Right atrium auricular region (tissue), 2 donors: ENCODE measurements at regions not wholly inside any gene's neighbourhood (a gene's known extent, or its start where the extent isn't known, plus 50 kb on each side); places are given as distances from the start of the nearest gene placed in this dataset.

Experiments used
- DNase-seq: peaks from one replicate; pipeline ENCODE4 v3.0.0-alpha.2; 2019; ENCODE audit warnings: low spot score
- H3K27ac ChIP-seq, 2 donors: fragments of 200-600 bp; sonication (generic); 1 replicate in 1 of 2; 2 replicates in 1 of 2; pipeline ENCODE4 v1.5.1; 2016 to 2019
- H3K27me3 ChIP-seq, 2 donors: fragments of 200-600 bp; sonication (generic); one replicate each; pipeline versions ENCODE4 v1.5.1 to v1.6.0; 2017 to 2019
- H3K36me3 ChIP-seq: fragments of 200-600 bp; sonication (generic); one replicate; pipeline ENCODE4 v1.5.1; 2016
- H3K4me1 ChIP-seq, 2 donors: fragments of 200-600 bp; sonication (generic); one replicate each; pipeline versions ENCODE4 v1.5.1 to v1.6.0; 2017 to 2019
- H3K4me3 ChIP-seq, 2 donors: fragments of 200-600 bp; sonication (generic); 1 replicate in 1 of 2; 2 replicates in 1 of 2; pipeline ENCODE4 v1.5.1; 2017 to 2019; ENCODE audit warnings: mild to moderate bottlenecking in 1 of 2, moderate library complexity in 1 of 2
- H3K9me3 ChIP-seq, 2 donors: fragments of 200-600 bp; sonication (generic); one replicate each; pipeline ENCODE4 v1.5.1; 2019
- TF ChIP-seq, protein P1 (sequence below), 2 donors: fragments of 200-600 bp; sonication (generic); IDR thresholded peaks; one replicate each; pipeline ENCODE4 v1.5.1; 2019; ENCODE audit warnings: antibody characterized with exemption in 2 of 2

DNA sequence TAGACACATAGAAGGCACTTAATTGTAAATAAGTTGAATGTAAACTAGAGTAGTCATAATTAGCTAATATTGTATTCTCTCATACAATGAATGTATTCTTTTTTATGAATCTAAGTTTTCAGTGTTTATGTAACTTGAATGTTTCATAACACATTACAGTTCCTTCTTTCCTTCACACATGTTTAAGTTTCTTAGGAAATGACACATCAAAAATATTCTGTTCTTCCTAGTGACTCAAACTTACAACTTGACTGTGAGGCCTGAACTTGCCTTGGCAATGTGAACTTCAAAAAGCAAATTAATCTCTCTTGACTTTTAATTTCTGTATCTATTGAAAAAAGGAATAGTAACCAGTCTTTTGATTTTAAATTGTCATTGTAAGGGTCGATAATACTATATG is 700.1 kb downstream of the KCNT2 start:
- Histone ChIP-seq H3K4me1 (no peaks in the 10 kb centered on the region), H3K27ac (no peak overlapping the region), H3K4me3 (no peak overlapping the region), H3K27me3 (no peaks in the 10 kb centered on the region), H3K36me3 (no peaks in the 10 kb centered on the region), H3K9me3 (no peaks in the 10 kb centered on the region)
- TF ChIP-seq, protein P1, sequence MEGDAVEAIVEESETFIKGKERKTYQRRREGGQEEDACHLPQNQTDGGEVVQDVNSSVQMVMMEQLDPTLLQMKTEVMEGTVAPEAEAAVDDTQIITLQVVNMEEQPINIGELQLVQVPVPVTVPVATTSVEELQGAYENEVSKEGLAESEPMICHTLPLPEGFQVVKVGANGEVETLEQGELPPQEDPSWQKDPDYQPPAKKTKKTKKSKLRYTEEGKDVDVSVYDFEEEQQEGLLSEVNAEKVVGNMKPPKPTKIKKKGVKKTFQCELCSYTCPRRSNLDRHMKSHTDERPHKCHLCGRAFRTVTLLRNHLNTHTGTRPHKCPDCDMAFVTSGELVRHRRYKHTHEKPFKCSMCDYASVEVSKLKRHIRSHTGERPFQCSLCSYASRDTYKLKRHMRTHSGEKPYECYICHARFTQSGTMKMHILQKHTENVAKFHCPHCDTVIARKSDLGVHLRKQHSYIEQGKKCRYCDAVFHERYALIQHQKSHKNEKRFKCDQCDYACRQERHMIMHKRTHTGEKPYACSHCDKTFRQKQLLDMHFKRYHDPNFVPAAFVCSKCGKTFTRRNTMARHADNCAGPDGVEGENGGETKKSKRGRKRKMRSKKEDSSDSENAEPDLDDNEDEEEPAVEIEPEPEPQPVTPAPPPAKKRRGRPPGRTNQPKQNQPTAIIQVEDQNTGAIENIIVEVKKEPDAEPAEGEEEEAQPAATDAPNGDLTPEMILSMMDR (IDR thresholded peaks at IDR 0.05) = no peak
- no peak for DNase-seq

GRCh38 chr1:195903203-195903602 is 705.0 kb downstream of the KCNT2 start:
- H3K4me1 ChIP-seq = no peaks in the 10 kb centered on the region
- no peak overlapping the region for H3K27ac ChIP-seq
- TF ChIP-seq, protein P1 (IDR thresholded peaks at IDR 0.05) = no peak
- no peak for DNase-seq
- no peak overlapping the region for H3K4me3 ChIP-seq
- H3K9me3 ChIP-seq = no peaks in the 10 kb centered on the region
- H3K27me3 ChIP-seq = no peaks in the 10 kb centered on the region
- no peaks in the 10 kb centered on the region for H3K36me3 ChIP-seq

DNA sequence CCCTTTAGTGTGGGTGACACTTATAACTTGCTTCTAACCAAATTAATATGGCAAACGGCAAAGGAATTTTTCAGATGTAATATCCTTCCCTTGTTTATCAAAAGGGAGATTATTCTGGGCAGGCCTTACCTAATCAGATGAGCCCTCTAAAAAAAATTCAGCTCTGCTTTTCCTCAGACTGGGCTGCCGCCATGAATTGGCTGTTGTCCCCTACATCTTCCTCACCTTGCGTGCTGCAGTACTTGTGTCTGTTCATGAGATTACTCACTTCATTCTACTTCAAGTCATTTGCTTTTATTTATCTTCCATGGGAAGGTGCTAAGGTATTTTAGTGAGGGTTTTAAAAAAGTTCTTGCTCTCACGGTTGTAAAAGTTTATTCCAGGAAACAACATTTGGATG is 705.5 kb downstream of the KCNT2 start:
- TF ChIP-seq, protein P1 (IDR thresholded peaks at IDR 0.05) = no peak
- H3K27ac ChIP-seq = no peak overlapping the region
- H3K36me3 ChIP-seq = no peaks in the 10 kb centered on the region
- DNase-seq = no peak
- H3K27me3 ChIP-seq = no peaks in the 10 kb centered on the region
- no peaks in the 10 kb centered on the region for H3K9me3 ChIP-seq
- no peaks in the 10 kb centered on the region for H3K4me1 ChIP-seq
- no peak overlapping the region for H3K4me3 ChIP-seq

DNA sequence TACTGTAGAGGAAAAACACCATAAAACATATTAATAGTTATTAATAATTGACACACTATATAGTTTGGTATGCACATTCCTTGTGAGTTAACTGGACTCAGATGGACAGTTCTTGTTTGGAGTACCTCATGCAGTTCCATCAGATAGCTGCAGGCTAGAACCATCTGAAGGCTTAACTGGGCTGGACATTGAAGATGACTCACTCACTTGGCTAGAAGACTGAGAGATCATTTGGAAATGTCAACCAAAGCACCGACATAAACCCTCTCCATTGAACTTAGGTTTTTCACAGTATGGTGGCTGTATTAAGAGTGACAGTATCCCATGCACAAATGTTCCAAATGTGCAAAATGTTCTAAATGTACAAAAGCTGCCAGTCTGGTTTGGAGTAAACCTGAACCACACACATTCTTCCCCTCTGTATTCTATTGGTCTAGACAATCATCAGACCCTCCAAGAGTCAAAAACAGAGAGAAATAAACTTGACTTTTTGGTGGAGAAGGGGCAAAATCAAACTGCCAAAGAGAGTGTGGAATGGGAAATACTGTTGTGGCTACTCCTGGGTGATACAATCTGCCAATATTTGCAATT is 708.4 kb downstream of the KCNT2 start:
- Histone ChIP-seq H3K27ac (no peak overlapping the region), H3K9me3 (no peaks in the 10 kb centered on the region), H3K36me3 (no peaks in the 10 kb centered on the region), H3K4me1 (no peaks in the 10 kb centered on the region), H3K27me3 (no peaks in the 10 kb centered on the region), H3K4me3 (no peak overlapping the region)
- DNase-seq = no peak
- TF ChIP-seq, protein P1 (IDR thresholded peaks at IDR 0.05) = no peak

- H3K4me3 ChIP-seq = no peak overlapping the region
- no peaks in the 10 kb centered on the region for H3K9me3 ChIP-seq
- H3K27ac ChIP-seq = no peak overlapping the region
- no peaks in the 10 kb centered on the region for H3K4me1 ChIP-seq
- TF ChIP-seq, protein P1 (IDR thresholded peaks at IDR 0.05) = no peak
- H3K36me3 ChIP-seq = no peaks in the 10 kb centered on the region
- H3K27me3 ChIP-seq = no peaks in the 10 kb centered on the region
- DNase-seq = no peak
Measured at GRCh38 chr1:195898924-195899323, 709.3 kb downstream of the KCNT2 start.

DNA sequence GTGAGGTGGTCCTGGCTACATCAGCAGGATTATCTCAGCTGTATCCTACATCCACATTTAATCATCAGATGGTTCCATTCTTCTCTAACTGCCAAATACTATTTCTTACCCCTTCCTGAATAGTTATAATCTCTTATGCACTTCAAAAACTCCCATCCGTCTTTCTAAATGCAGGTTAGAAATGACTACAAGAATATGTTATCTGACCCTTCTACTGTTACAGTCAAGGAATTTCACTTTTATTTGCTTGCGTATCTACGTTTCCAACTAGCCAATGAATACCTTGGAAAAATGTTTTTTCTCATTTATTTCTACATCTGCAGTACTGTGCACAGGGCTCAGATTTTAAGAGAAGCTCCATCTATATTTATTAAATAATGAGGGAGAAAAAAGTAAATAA is 709.9 kb downstream of the KCNT2 start:
- DNase-seq = no peak
- TF ChIP-seq, protein P1 (IDR thresholded peaks at IDR 0.05) = no peak
- H3K27me3 ChIP-seq = no peaks in the 10 kb centered on the region
- H3K4me1 ChIP-seq = no peaks in the 10 kb centered on the region
- no peaks in the 10 kb centered on the region for H3K9me3 ChIP-seq
- no peak overlapping the region for H3K27ac ChIP-seq
- no peaks in the 10 kb centered on the region for H3K36me3 ChIP-seq
- H3K4me3 ChIP-seq = no peak overlapping the region
